ENCODE measurements at regions not wholly inside any gene's neighbourhood (a gene's known extent, or its start where the extent isn't known, plus 50 kb on each side); places are given as distances from the start of the nearest gene placed in this dataset.

GRCh38 chr4:157854819-157855218 lies 318.0 kb downstream of the GASK1B start:
- H3K4me3 ChIP-seq (ENCODE audit: low read length) = no peak overlapping the region
- TF ChIP-seq, protein P1, sequence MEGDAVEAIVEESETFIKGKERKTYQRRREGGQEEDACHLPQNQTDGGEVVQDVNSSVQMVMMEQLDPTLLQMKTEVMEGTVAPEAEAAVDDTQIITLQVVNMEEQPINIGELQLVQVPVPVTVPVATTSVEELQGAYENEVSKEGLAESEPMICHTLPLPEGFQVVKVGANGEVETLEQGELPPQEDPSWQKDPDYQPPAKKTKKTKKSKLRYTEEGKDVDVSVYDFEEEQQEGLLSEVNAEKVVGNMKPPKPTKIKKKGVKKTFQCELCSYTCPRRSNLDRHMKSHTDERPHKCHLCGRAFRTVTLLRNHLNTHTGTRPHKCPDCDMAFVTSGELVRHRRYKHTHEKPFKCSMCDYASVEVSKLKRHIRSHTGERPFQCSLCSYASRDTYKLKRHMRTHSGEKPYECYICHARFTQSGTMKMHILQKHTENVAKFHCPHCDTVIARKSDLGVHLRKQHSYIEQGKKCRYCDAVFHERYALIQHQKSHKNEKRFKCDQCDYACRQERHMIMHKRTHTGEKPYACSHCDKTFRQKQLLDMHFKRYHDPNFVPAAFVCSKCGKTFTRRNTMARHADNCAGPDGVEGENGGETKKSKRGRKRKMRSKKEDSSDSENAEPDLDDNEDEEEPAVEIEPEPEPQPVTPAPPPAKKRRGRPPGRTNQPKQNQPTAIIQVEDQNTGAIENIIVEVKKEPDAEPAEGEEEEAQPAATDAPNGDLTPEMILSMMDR (conservative IDR thresholded peaks at IDR 0.05; ENCODE audit: low read depth, low read length) = no peak
- DNase-seq (ENCODE audit: low read depth) = no peak

DNA sequence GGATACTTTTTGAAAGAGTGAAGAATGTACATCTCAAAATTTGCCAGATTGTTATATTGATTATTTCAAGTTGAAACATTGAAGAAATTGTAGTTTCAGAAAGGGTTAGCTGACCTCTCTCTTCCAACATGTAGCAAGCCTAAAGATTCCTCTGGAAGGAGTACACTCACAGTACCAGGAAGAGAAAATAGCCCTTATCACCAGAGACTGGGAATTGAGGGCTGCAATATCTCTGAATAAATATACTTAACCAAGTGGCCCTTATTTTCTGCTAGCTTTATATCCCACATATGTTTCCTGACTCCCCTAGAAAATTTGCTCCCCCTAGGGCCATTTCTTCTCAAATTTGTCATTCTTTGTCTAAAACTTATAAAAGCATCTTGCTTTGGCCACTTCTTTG lies 332.2 kb downstream of the GASK1B start:
- no peak overlapping the region for H3K4me3 ChIP-seq (ENCODE audit: low read length)
- TF ChIP-seq, protein P1 (conservative IDR thresholded peaks at IDR 0.05; ENCODE audit: low read depth, low read length) = no peak
- DNase-seq (ENCODE audit: low read depth) = no peak

DNA sequence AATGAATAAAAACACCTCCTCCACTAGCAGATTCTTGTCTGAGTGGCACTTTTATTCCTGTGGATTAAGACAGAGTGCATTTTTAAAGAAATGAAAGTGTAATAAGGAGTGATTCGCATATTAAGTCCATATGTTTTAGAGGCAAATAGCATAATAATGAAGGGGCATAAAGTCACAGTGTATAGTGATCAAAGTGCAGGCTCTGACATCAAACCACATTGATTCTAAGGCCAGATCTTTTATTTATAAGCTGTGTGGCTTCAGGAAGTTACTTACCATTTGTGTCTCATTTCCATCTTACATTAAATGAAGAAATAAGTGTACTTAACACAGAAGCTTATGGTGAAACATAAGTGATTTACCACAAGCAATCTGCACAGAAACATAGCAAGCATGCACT lies 332.8 kb downstream of the GASK1B start:
- TF ChIP-seq, protein P1 (conservative IDR thresholded peaks at IDR 0.05; ENCODE audit: low read depth, low read length) = no peak
- H3K4me3 ChIP-seq (ENCODE audit: low read length) = no peak overlapping the region
- DNase-seq (ENCODE audit: low read depth) = no peak

GRCh38 chr4:157838366-157838765 lies 334.5 kb downstream of the GASK1B start:
- DNase-seq (ENCODE audit: low read depth) = no peak
- no peak overlapping the region for H3K4me3 ChIP-seq (ENCODE audit: low read length)
- TF ChIP-seq, protein P1 (conservative IDR thresholded peaks at IDR 0.05; ENCODE audit: low read depth, low read length) = no peak

DNA sequence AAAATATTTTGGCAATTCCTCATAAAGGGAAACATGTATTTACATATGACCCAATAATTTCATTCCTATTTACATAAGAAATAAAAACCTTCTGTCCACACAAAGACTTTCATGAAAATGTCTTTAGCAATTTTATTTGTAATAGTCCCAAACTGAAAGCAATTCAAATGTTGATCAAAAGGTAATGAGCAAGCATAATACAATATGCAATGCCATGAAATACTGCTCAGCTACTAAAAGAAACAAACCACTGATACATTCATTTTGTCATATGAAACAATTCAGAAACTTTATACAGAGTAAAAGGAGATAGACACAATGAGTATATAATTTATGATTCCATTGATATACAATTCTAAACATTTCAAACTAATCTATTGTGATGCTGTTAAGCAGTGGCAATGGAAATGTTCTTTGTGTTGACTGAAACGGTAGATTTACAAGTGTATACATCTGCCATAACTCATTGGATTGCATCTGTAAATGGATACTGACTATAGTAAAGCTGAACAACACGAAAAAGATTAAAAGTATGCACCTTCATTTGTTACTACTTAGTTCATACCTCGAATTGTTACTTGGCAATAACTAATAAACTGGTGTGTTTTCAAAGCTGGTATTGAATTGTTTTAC lies 335.6 kb downstream of the GASK1B start:
- TF ChIP-seq, protein P1 (conservative IDR thresholded peaks at IDR 0.05; ENCODE audit: low read depth, low read length) = no peak
- H3K4me3 ChIP-seq (ENCODE audit: low read length) = no peak overlapping the region
- no peak for DNase-seq (ENCODE audit: low read depth)

DNA sequence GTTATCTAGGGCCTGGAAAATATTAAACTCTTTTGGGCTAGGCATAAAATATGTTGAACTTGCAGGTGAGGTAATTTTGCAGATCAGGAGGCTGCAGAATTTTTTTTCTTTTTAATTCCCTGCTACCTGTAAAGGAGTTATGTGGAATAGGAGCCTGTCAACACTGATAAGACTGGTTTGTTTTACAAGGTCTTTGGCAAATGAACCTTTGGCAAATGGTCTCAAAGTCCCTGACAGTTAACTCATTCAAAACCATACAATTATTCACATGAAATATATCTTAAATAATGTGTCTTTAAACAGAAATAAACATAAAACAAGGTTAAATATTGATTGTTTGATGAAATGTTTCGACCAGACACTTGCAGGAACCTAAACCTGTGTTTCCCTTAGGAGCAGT lies 340.2 kb downstream of the GASK1B start:
- H3K4me3 ChIP-seq (ENCODE audit: low read length) = no peak overlapping the region
- TF ChIP-seq, protein P1 (conservative IDR thresholded peaks at IDR 0.05; ENCODE audit: low read depth, low read length) = no peak
- DNase-seq (ENCODE audit: low read depth) = no peak

DNA sequence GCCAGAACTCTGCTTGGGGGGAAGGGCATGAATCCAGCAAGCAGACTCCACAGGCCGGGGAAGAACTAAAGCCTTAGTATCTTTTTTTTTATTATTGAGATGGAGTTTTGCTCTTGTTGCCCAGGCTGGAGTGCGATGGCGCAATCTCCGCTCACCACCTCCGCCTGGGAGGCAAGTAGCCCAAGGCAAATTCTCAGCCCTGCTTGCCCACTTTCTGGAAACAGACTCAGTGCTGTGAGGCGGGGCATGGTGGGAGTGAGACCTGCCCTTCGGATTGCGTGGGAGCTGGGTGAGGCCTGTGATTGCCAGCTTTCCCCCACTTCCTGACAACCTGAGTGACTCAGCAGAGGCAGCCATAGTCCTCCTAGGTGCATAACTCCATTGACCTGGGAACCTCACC lies 348.8 kb downstream of the GASK1B start:
- TF ChIP-seq, protein P1 (conservative IDR thresholded peaks at IDR 0.05; ENCODE audit: low read depth, low read length) = no peak
- DNase-seq (ENCODE audit: low read depth) = no peak
- no peak overlapping the region for H3K4me3 ChIP-seq (ENCODE audit: low read length)

Measured in retinal pigment epithelial cell (primary cell).